GM12892 (cell line): ENCODE measurements at regions not wholly inside any gene's neighbourhood (a gene's known extent, or its start where the extent isn't known, plus 50 kb on each side); places are given as distances from the start of the nearest gene placed in this dataset.

Experiments
- POLR2A ChIP-seq: IDR thresholded peaks from 2 replicates; pipeline ENCODE4 v1.6.1; 2011; ENCODE audit warnings: low read depth, low read length, control low read depth
- TAF1 ChIP-seq: IDR thresholded peaks from 2 replicates; pipeline ENCODE4 v1.6.1; 2011; ENCODE audit warnings: low read depth, mild to moderate bottlenecking, control low read depth, low read length, borderline replicate concordance

DNA sequence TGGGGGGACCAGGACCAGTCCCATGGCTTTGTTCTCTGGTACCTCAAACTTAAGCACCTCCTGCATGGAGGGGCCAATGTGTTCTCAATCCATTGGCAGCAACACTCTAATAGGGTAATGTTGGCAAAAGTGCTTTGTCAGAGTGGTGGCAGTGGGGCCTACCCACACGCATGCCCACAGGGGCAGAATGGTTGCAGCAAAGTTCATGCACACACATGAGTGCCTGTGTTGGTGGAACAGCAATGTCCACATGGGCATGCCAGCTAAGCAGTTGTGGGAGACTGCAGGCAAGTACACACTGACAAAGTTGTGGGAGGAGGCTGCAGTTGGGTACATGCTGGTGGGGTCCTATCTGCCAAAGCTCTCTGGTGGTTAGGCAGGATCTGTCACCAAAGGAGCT lies 645.2 kb downstream of the ZNF385D start:
- TF ChIP-seq POLR2A (no peak), TAF1 (no peak)
